ENCODE measurements at regions not wholly inside any gene's neighbourhood (a gene's known extent, or its start where the extent isn't known, plus 50 kb on each side); places are given as distances from the start of the nearest gene placed in this dataset.

DNA sequence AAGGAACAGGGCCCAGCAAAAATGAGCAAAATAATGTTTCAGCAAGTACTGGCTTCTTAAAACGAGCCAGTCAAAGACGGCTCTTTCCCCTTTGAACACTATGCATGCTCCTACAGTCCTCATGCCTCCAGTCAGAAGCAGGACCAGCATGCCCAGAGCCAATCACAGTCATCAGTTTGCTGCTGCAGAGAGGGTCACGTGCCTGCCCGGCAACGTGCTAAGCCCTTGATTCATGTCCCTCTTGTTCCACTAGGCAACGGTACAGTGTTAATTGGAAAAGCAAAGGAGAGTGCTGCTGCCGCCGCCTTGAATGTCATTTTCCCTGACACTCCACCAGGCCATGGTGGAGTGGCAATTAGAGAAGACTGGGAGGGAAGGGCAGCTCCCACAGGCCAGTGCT is 500.1 kb downstream of the OCA2 start:
- TF ChIP-seq, protein P1, sequence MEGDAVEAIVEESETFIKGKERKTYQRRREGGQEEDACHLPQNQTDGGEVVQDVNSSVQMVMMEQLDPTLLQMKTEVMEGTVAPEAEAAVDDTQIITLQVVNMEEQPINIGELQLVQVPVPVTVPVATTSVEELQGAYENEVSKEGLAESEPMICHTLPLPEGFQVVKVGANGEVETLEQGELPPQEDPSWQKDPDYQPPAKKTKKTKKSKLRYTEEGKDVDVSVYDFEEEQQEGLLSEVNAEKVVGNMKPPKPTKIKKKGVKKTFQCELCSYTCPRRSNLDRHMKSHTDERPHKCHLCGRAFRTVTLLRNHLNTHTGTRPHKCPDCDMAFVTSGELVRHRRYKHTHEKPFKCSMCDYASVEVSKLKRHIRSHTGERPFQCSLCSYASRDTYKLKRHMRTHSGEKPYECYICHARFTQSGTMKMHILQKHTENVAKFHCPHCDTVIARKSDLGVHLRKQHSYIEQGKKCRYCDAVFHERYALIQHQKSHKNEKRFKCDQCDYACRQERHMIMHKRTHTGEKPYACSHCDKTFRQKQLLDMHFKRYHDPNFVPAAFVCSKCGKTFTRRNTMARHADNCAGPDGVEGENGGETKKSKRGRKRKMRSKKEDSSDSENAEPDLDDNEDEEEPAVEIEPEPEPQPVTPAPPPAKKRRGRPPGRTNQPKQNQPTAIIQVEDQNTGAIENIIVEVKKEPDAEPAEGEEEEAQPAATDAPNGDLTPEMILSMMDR (IDR thresholded peaks at IDR 0.05) = no peak
- TF ChIP-seq POLR2A (IDR thresholded peaks at IDR 0.05) = no peak
- no peak for TF ChIP-seq POLR2AphosphoS5 (IDR thresholded peaks at IDR 0.05)
